HepG2 (cell line): ENCODE measurements at regions not wholly inside any gene's neighbourhood (a gene's known extent, or its start where the extent isn't known, plus 50 kb on each side); places are given as distances from the start of the nearest gene placed in this dataset.

Experiments used
- ATAC-seq: fragments of 200-7000 bp; cut with Tn5 transposase; 3 replicates; pipeline ENCODE4 v1.9.1; 2020; ENCODE audit warnings: mild to moderate bottlenecking, moderate library complexity
- BruUV-seq: library from RNA; stranded (reverse); fragments of 400-500 nt; replicated peaks from 2 replicates; lab custom pipeline; 2021; lab: Mats Ljungman, UMichigan
- CTCF ChIA-PET: fragments of 300-600 bp; formaldehyde crosslinking; extraction: SDS; loops from one replicate; lab custom pipeline; 2021; ENCODE audit warnings: low total read pairs, inconsistent platforms, low intra/inter-chr PET ratio; lab: Yijun Ruan, JAX
- POLR2A ChIA-PET: fragments of 350-600 bp; sonication (Branson Sonifier 250); formaldehyde crosslinking; loops from one replicate; lab custom pipeline; 2020; ENCODE audit warnings: antibody characterized with exemption, inconsistent platforms; lab: Yijun Ruan, JAX
- DNase-seq: peaks from one replicate; pipeline ENCODE4 v3.0.0-alpha.2; 2015; ENCODE audit warnings: low spot score
- FAIRE-seq: peaks from 3 replicates; lab custom pipeline; 2011; peaks lifted over from hg19 to GRCh38; lab: Jason Lieb, UNC
- H2AFZ ChIP-seq: one replicate; pipeline ENCODE4 v1.6.1; 2011; ENCODE audit warnings: low read length, inconsistent platforms
- H3K27ac ChIP-seq: fragments of 300-600 bp; 3 replicates; pipeline ENCODE4 v1.8.0; 2011; ENCODE audit warnings: mixed run types, mild to moderate bottlenecking, mixed read lengths, low read length, inconsistent platforms; ENCODE audit not compliant: insufficient read depth; ENCODE audit errors: extremely low read length
- H3K27me3 ChIP-seq, 2 experiments: fragments of 200-600 bp in 1 of 2; 2 replicates in 1 of 2; 3 replicates in 1 of 2; pipeline versions ENCODE4 v1.6.0 to v1.8.0; 2011; ENCODE audit warnings: low read length in 2 of 2, mild to moderate bottlenecking in 2 of 2, moderate library complexity in 2 of 2, inconsistent platforms in 1 of 2; ENCODE audit not compliant: insufficient read depth in 2 of 2, control insufficient read depth in 1 of 2
- H3K36me3 ChIP-seq, 2 experiments: fragments of 200-600 bp in 1 of 2; replicated peaks in 1 of 2; 2 replicates in 1 of 2; 3 replicates in 1 of 2; pipeline versions ENCODE4 v1.5.1 to v1.8.0; 2011; ENCODE audit warnings: low read length in 2 of 2, inconsistent platforms in 1 of 2; ENCODE audit not compliant: insufficient read depth in 2 of 2, control insufficient read depth in 1 of 2
- H3K4me1 ChIP-seq: 2 replicates; pipeline ENCODE4 v1.5.1; 2012; ENCODE audit warnings: low read length, inconsistent platforms; ENCODE audit not compliant: insufficient read depth
- H3K4me2 ChIP-seq: 2 replicates; pipeline ENCODE4 v1.6.0; 2011; ENCODE audit warnings: low read depth, low read length, inconsistent platforms
- H3K4me3 ChIP-seq, 3 experiments: fragments of 200-600 bp in 1 of 3; sonication (generic), shearing (Covaris generic) in 1 of 3; replicated peaks in 1 of 3; 2 replicates each; pipeline ENCODE4 v1.5.1; 2011 to 2016; ENCODE audit warnings: low read length in 3 of 3, inconsistent platforms in 2 of 3, low read depth in 2 of 3, mild to moderate bottlenecking in 2 of 3, control low read depth in 1 of 3, mixed read lengths in 1 of 3; ENCODE audit not compliant: insufficient read depth in 1 of 3
- H3K79me2 ChIP-seq: one replicate; pipeline ENCODE4 v1.6.1; 2011; ENCODE audit warnings: low read length, inconsistent platforms; ENCODE audit not compliant: insufficient read depth
- H3K9ac ChIP-seq: 2 replicates; pipeline ENCODE4 v1.6.0; 2011; ENCODE audit warnings: mild to moderate bottlenecking, low read depth, low read length, inconsistent platforms; ENCODE audit not compliant: insufficient read depth
- H3K9me3 ChIP-seq: 2 replicates; pipeline ENCODE4 v1.5.1; 2012; ENCODE audit warnings: mild to moderate bottlenecking, low read length
- H4K20me1 ChIP-seq: 2 replicates; pipeline ENCODE4 v1.6.0; 2011; ENCODE audit warnings: inconsistent platforms, mild to moderate bottlenecking, low read length, moderate library complexity; ENCODE audit not compliant: insufficient read depth
- AGO2 ChIP-seq: fragments of 200-400 bp; formaldehyde crosslinking; optimal IDR thresholded peaks from 2 replicates; pipeline ENCODE3; 2017; ENCODE audit warnings: mild to moderate bottlenecking, low read depth, low read length, moderate library complexity
- FOSL1 ChIP-seq: sonication (generic); formaldehyde crosslinking; IDR thresholded peaks from 2 replicates; pipeline ENCODE4 v1.9.0; 2021; ENCODE audit warnings: missing genetic modification reagents, borderline replicate concordance
- HNRNPK ChIP-seq: fragments of 200-400 bp; formaldehyde crosslinking; IDR thresholded peaks from 2 replicates; pipeline ENCODE4 v1.6.1; 2018; ENCODE audit warnings: low read length, low read depth, moderate library complexity, mild to moderate bottlenecking; ENCODE audit not compliant: poor library complexity, severe bottlenecking
- KAT8 ChIP-seq: IDR thresholded peaks from 2 replicates; pipeline ENCODE4 v1.6.1; 2016; ENCODE audit warnings: missing genetic modification reagents, missing compliant biosample characterization
- KLF15 ChIP-seq: sonication (generic); formaldehyde crosslinking; IDR thresholded peaks from 2 replicates; pipeline ENCODE4 v1.8.1; 2023; ENCODE audit warnings: borderline replicate concordance, mild to moderate bottlenecking, inconsistent platforms, missing genetic modification reagents, mixed read lengths
- MAF1 ChIP-seq: sonication (generic); formaldehyde crosslinking; IDR thresholded peaks from 2 replicates; pipeline ENCODE4 v1.5.0; 2020; ENCODE audit warnings: missing genetic modification reagents, borderline replicate concordance
- NFKB2 ChIP-seq: sonication (generic); formaldehyde crosslinking; IDR thresholded peaks from 2 replicates; pipeline ENCODE4 v1.4.0; 2020; ENCODE audit warnings: missing genetic modification reagents, borderline replicate concordance
- NFYC ChIP-seq: IDR thresholded peaks from 2 replicates; pipeline ENCODE4 v1.6.1; 2016; ENCODE audit warnings: missing genetic modification reagents, missing compliant biosample characterization
- RFX5 ChIP-seq: IDR thresholded peaks from 2 replicates; pipeline ENCODE4 v1.6.1; 2011; ENCODE audit warnings: low read depth, low read length, improper control_type of control experiment
- SNAI1 ChIP-seq: sonication (generic); formaldehyde crosslinking; IDR thresholded peaks from 2 replicates; pipeline ENCODE4 v1.5.0; 2020; ENCODE audit warnings: mild to moderate bottlenecking, missing genetic modification reagents, borderline replicate concordance
- SOX5 ChIP-seq: IDR thresholded peaks from 2 replicates; pipeline ENCODE4 v1.6.1; 2016; ENCODE audit warnings: borderline replicate concordance
- SRY ChIP-seq: sonication (generic); formaldehyde crosslinking; IDR thresholded peaks from 2 replicates; pipeline ENCODE4 v1.8.0; 2022; ENCODE audit warnings: mild to moderate bottlenecking, missing genetic modification reagents
- ZNF17 ChIP-seq: sonication (generic); formaldehyde crosslinking; IDR thresholded peaks from 2 replicates; pipeline ENCODE4 v1.5.0; 2020; ENCODE audit warnings: mild to moderate bottlenecking, missing genetic modification reagents
- ZNF362 ChIP-seq: sonication (generic); formaldehyde crosslinking; IDR thresholded peaks from 2 replicates; pipeline ENCODE4 v1.4.0; 2020; ENCODE audit warnings: missing genetic modification reagents, mild to moderate bottlenecking, borderline replicate concordance
- ZNF609 ChIP-seq: sonication (generic); formaldehyde crosslinking; IDR thresholded peaks from 2 replicates; pipeline ENCODE4 v1.4.0; 2020; ENCODE audit warnings: mild to moderate bottlenecking, missing genetic modification reagents, borderline replicate concordance
- ZNF691 ChIP-seq: sonication (generic); formaldehyde crosslinking; IDR thresholded peaks from 2 replicates; pipeline ENCODE4 v1.4.0; 2020; ENCODE audit warnings: missing genetic modification reagents, low read depth, mild to moderate bottlenecking, borderline replicate concordance
- ZSCAN25 ChIP-seq: sonication (generic); formaldehyde crosslinking; IDR thresholded peaks from 2 replicates; pipeline ENCODE4 v1.8.0; 2022; ENCODE audit warnings: mild to moderate bottlenecking, missing genetic modification reagents
- WGBS: methylation state at CpG from one replicate; pipeline ENCODE4 v1.1.6; 2017; ENCODE audit warnings: low lambda C conversion rate; 5-methylcytosine and 5-hydroxymethylcytosine counted together
- in situ Hi-C: cut with HindIII; loops from 2 replicates; pipeline ENCODE4 v1.10.0; 2017; ENCODE audit warnings: low pct_unique_long_range_greater_than_20kb; ENCODE audit not compliant: extremely low pct_ligation_motif_present
- intact Hi-C: fragments of 100-400 bp; cut with micrococcal nuclease; formaldehyde crosslinking; loops from one replicate; pipeline ENCODE4 v1.10.0; 2022; ENCODE audit not compliant: unreplicated experiment

- intact Hi-C loops, result no loop called here
- TF ChIP-seq ZSCAN25 (CRISPR knock-in tag) (no peak), ZNF609 (CRISPR knock-in tag) (no peak), KAT8 (CRISPR knock-in tag) (no peak), NFKB2 (CRISPR knock-in tag) (no peak), ZNF17 (no peak), KLF15 (no peak), HNRNPK (no peak), NFYC (no peak), MAF1 (CRISPR knock-in tag) (no peak), SNAI1 (CRISPR knock-in tag) (no peak), RFX5 (no peak), SRY (no peak), AGO2 (no peak), SOX5 (no peak), ZNF691 (CRISPR knock-in tag) (no peak), ZNF362 (no peak), FOSL1 (no peak)
- no peak for DNase-seq
- no peak overlapping the region for H3K27ac ChIP-seq
- no TSS peak for BruUV-seq
- no peak for ATAC-seq
- WGBS, result 19% methylated on average over 4 of the region's 5 CpGs
- no peak for FAIRE-seq
- H2AFZ ChIP-seq, result no peak overlapping the region
- ChIA-PET CTCF (no interaction called here), POLR2A (no interaction called here)
- H3K9me3 ChIP-seq, result no peaks in the 10 kb centered on the region
- H3K4me3 ChIP-seq, result no peak overlapping the region
- H3K4me2 ChIP-seq, result no peak overlapping the region
- in situ Hi-C loops, result no loop called here
- no peak overlapping the region for H3K9ac ChIP-seq
- peaks cover 0 to 7% of the 10 kb centered on the region in 2 experiments; a peak in 2 of 5 replicates for H3K27me3 ChIP-seq
- H4K20me1 ChIP-seq, result no peaks in the 10 kb centered on the region
- no peaks in the 10 kb centered on the region for H3K4me1 ChIP-seq
- H3K36me3 ChIP-seq, result no peaks in the 10 kb centered on the region
- no peaks in the 10 kb centered on the region for H3K79me2 ChIP-seq
Observed at GRCh38 chr3:23644099-23644498, 161.7 kb upstream of the UBE2E1 start.
